ENCODE measurements at regions not wholly inside any gene's neighbourhood (a gene's known extent, or its start where the extent isn't known, plus 50 kb on each side); places are given as distances from the start of the nearest gene placed in this dataset.

- TF ChIP-seq EZH2 (IDR thresholded peaks at IDR 0.05; ENCODE audit: low read length, missing control alignments) (no peak), CTCF (conservative IDR thresholded peaks at IDR 0.05 in 1 of 2, IDR thresholded peaks at IDR 0.05 in 1 of 2; ENCODE audit: low read depth in 1 of 2, low read length in 2 of 2) (no peak)
- no peak overlapping the region for H2AFZ ChIP-seq (ENCODE audit: low read length)
Observed at GRCh38 chr7:97337849-97338248, 220.4 kb downstream of the SDHAF3 start.

GRCh38 chr7:97342512-97342911 is 225.0 kb downstream of the SDHAF3 start:
- H3K9ac ChIP-seq (ENCODE audit: insufficient read depth, low read length), result no peak overlapping the region
- no peaks in the 10 kb centered on the region for H3K4me1 ChIP-seq (ENCODE audit: control insufficient read depth, extremely low read depth, insufficient read depth, low read length)
- DNase-seq (ENCODE audit: low read depth in 2 of 2), result no peak
- no peak overlapping the region for H2AFZ ChIP-seq (ENCODE audit: low read length)
- H3K4me3 ChIP-seq (replicated peaks in 1 of 4; ENCODE audit: control extremely low read depth in 1 of 4, insufficient read depth in 1 of 4, low read depth in 3 of 4, low read length in 4 of 4), result no peak overlapping the region
- no peaks in the 10 kb centered on the region for H3K9me3 ChIP-seq (ENCODE audit: control insufficient read depth, insufficient read depth, low read depth, low read length)
- no peaks in the 10 kb centered on the region for H3K79me2 ChIP-seq (ENCODE audit: control insufficient read depth, insufficient read depth, low read length)
- H3K36me3 ChIP-seq (ENCODE audit: control insufficient read depth, insufficient read depth, low read length), result no peaks in the 10 kb centered on the region
- no peak overlapping the region for H3K4me2 ChIP-seq (ENCODE audit: extremely low read depth, insufficient read depth, low read length)
- H4K20me1 ChIP-seq (ENCODE audit: control insufficient read depth, extremely low read depth, insufficient read depth, low read length), result no peaks in the 10 kb centered on the region
- H3K27me3 ChIP-seq (ENCODE audit: control insufficient read depth, insufficient read depth, low read length), result no peaks in the 10 kb centered on the region
- H3K27ac ChIP-seq (ENCODE audit: insufficient read depth, low read length), result no peak overlapping the region
- TF ChIP-seq EZH2 (IDR thresholded peaks at IDR 0.05; ENCODE audit: low read length, missing control alignments) (no peak), CTCF (conservative IDR thresholded peaks at IDR 0.05 in 1 of 2, IDR thresholded peaks at IDR 0.05 in 1 of 2; ENCODE audit: low read depth in 1 of 2, low read length in 2 of 2) (no peak)

More at GRCh38 chr7:97337849-97338248, 220.4 kb downstream of the SDHAF3 start:
- Histone ChIP-seq H3K4me3 (replicated peaks in 1 of 4; ENCODE audit: control extremely low read depth in 1 of 4, insufficient read depth in 1 of 4, low read depth in 3 of 4, low read length in 4 of 4) (no peak overlapping the region), H3K27ac (ENCODE audit: insufficient read depth, low read length) (no peak overlapping the region), H3K27me3 (ENCODE audit: control insufficient read depth, insufficient read depth, low read length) (no peaks in the 10 kb centered on the region), H3K36me3 (ENCODE audit: control insufficient read depth, insufficient read depth, low read length) (no peaks in the 10 kb centered on the region), H4K20me1 (ENCODE audit: control insufficient read depth, extremely low read depth, insufficient read depth, low read length) (no peaks in the 10 kb centered on the region), H3K79me2 (ENCODE audit: control insufficient read depth, insufficient read depth, low read length) (no peaks in the 10 kb centered on the region), H3K9ac (ENCODE audit: insufficient read depth, low read length) (no peak overlapping the region), H3K4me2 (ENCODE audit: extremely low read depth, insufficient read depth, low read length) (no peak overlapping the region), H3K4me1 (ENCODE audit: control insufficient read depth, extremely low read depth, insufficient read depth, low read length) (no peaks in the 10 kb centered on the region), H3K9me3 (ENCODE audit: control insufficient read depth, insufficient read depth, low read depth, low read length) (no peaks in the 10 kb centered on the region)
- DNase-seq (ENCODE audit: low read depth in 2 of 2), result no peak

- H4K20me1 ChIP-seq (ENCODE audit: control insufficient read depth, extremely low read depth, insufficient read depth, low read length), result no peaks in the 10 kb centered on the region
- no peak overlapping the region for H3K4me3 ChIP-seq (replicated peaks in 1 of 4; ENCODE audit: control extremely low read depth in 1 of 4, insufficient read depth in 1 of 4, low read depth in 3 of 4, low read length in 4 of 4)
- no peaks in the 10 kb centered on the region for H3K4me1 ChIP-seq (ENCODE audit: control insufficient read depth, extremely low read depth, insufficient read depth, low read length)
- no peak overlapping the region for H2AFZ ChIP-seq (ENCODE audit: low read length)
- TF ChIP-seq EZH2 (IDR thresholded peaks at IDR 0.05; ENCODE audit: low read length, missing control alignments) (no peak), CTCF (conservative IDR thresholded peaks at IDR 0.05 in 1 of 2, IDR thresholded peaks at IDR 0.05 in 1 of 2; ENCODE audit: low read depth in 1 of 2, low read length in 2 of 2) (no peak)
- no peaks in the 10 kb centered on the region for H3K27me3 ChIP-seq (ENCODE audit: control insufficient read depth, insufficient read depth, low read length)
- H3K79me2 ChIP-seq (ENCODE audit: control insufficient read depth, insufficient read depth, low read length), result no peaks in the 10 kb centered on the region
- DNase-seq (ENCODE audit: low read depth in 2 of 2), result no peak
- no peaks in the 10 kb centered on the region for H3K36me3 ChIP-seq (ENCODE audit: control insufficient read depth, insufficient read depth, low read length)
- no peak overlapping the region for H3K27ac ChIP-seq (ENCODE audit: insufficient read depth, low read length)
- H3K9me3 ChIP-seq (ENCODE audit: control insufficient read depth, insufficient read depth, low read depth, low read length), result no peaks in the 10 kb centered on the region
- no peak overlapping the region for H3K4me2 ChIP-seq (ENCODE audit: extremely low read depth, insufficient read depth, low read length)
- H3K9ac ChIP-seq (ENCODE audit: insufficient read depth, low read length), result no peak overlapping the region
Observed at GRCh38 chr7:97346349-97346748, 228.9 kb downstream of the SDHAF3 start.
